ENCODE measurements at regions not wholly inside any gene's neighbourhood (a gene's known extent, or its start where the extent isn't known, plus 50 kb on each side); places are given as distances from the start of the nearest gene placed in this dataset.

DNA sequence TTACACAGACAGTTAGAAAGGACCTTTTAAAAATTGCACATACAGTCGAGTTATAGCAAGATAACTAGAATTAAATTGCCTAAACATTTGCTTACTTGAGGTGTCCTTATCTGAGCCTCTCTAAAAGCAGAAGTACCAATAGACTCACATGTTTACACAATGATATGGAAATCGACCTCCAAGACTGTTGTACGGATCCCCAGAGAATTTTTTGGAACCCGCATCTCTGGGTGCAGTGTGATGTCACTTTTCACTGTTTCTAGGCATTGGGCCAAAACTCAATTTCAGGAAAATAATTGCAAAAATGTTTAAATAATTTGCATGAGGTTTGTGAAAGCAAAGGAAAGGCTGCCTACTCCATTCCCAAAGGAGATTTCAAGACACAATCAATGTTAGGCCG is 63.1 kb upstream of the ATG10 start:
- no peaks in the 10 kb centered on the region for H3K27me3 ChIP-seq (ENCODE audit: insufficient read depth, poor library complexity, severe bottlenecking)
- no peak overlapping the region for H3K27ac ChIP-seq (replicated peaks)
- TF ChIP-seq, protein P1, sequence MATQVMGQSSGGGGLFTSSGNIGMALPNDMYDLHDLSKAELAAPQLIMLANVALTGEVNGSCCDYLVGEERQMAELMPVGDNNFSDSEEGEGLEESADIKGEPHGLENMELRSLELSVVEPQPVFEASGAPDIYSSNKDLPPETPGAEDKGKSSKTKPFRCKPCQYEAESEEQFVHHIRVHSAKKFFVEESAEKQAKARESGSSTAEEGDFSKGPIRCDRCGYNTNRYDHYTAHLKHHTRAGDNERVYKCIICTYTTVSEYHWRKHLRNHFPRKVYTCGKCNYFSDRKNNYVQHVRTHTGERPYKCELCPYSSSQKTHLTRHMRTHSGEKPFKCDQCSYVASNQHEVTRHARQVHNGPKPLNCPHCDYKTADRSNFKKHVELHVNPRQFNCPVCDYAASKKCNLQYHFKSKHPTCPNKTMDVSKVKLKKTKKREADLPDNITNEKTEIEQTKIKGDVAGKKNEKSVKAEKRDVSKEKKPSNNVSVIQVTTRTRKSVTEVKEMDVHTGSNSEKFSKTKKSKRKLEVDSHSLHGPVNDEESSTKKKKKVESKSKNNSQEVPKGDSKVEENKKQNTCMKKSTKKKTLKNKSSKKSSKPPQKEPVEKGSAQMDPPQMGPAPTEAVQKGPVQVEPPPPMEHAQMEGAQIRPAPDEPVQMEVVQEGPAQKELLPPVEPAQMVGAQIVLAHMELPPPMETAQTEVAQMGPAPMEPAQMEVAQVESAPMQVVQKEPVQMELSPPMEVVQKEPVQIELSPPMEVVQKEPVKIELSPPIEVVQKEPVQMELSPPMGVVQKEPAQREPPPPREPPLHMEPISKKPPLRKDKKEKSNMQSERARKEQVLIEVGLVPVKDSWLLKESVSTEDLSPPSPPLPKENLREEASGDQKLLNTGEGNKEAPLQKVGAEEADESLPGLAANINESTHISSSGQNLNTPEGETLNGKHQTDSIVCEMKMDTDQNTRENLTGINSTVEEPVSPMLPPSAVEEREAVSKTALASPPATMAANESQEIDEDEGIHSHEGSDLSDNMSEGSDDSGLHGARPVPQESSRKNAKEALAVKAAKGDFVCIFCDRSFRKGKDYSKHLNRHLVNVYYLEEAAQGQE (IDR thresholded peaks at IDR 0.05; ENCODE audit: insufficient replicate concordance, low read depth): no peak
- TF ChIP-seq SPI1 (IDR thresholded peaks at IDR 0.05; ENCODE audit: borderline replicate concordance, low read depth) (no peak), CTCF (IDR thresholded peaks at IDR 0.05; ENCODE audit: insufficient read depth, low read length) (no peak), GABPA (IDR thresholded peaks at IDR 0.05; ENCODE audit: low read depth) (no peak), POLR2AphosphoS5 (IDR thresholded peaks at IDR 0.05; ENCODE audit: low read depth) (no peak)
- peak in 1 of 2 experiments; percentile 6 for DNase-seq (ENCODE audit: low read depth in 1 of 2, low spot score in 1 of 2)
- H3K4me3 ChIP-seq (replicated peaks; ENCODE audit: insufficient read depth, low read length): no peak overlapping the region

DNA sequence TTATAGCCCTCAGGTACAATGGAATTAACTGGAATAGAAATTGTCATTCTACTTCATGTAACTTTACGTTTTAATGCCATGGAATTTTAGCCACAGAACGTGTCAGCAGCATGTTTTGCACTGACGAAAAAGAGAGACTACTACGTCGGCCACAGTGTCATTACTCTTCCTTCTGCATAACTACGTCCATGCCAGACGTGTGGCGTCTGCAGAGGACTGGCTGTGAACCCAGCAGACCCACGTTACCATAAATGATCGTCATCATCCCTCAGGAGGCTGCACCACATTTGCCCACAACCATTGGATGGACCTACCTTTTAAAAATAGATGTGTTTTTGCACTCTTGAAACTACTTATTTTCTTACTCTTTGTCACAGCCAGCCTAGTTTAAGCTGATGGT is 63.8 kb upstream of the ATG10 start:
- Histone ChIP-seq H3K27me3 (ENCODE audit: insufficient read depth, poor library complexity, severe bottlenecking) (no peaks in the 10 kb centered on the region), H3K4me3 (replicated peaks; ENCODE audit: insufficient read depth, low read length) (no peak overlapping the region), H3K27ac (replicated peaks) (no peak overlapping the region)
- no peak for TF ChIP-seq CTCF (IDR thresholded peaks at IDR 0.05; ENCODE audit: insufficient read depth, low read length)
- no peak for TF ChIP-seq GABPA (IDR thresholded peaks at IDR 0.05; ENCODE audit: low read depth)
- TF ChIP-seq, protein P1 (IDR thresholded peaks at IDR 0.05; ENCODE audit: insufficient replicate concordance, low read depth): no peak
- TF ChIP-seq POLR2AphosphoS5 (IDR thresholded peaks at IDR 0.05; ENCODE audit: low read depth): no peak
- no peak for TF ChIP-seq SPI1 (IDR thresholded peaks at IDR 0.05; ENCODE audit: borderline replicate concordance, low read depth)
- DNase-seq (ENCODE audit: low read depth in 1 of 2, low spot score in 1 of 2): no peak

DNA sequence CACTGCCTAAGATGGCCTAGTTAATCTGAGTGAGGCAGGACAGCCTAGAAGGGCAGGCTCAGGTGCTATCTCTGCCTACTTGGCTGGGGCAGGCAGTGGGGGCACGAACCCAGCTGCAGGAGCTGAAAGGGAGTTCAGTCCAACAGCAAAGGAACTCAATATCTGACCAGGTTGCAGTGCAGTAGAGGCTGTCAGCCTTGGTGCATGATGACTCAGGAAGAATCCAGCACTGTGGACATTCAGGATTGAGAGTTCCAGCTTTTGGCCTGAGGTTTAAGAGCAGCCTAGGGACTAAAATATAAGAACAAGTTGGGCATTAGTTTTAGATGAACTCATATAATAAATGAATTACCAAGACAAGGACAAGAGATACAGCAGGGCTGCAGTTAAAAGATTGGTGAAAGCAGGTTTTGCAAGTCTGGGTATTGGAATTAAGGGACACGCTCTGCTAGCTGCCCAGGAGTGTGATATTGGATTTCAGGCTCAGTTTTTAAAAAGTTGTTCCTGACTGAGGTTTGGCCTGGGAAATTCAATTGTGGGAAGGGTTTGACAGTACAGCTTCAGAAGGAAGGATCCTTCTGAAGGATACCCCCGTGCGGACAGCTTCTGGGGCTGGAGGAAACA is 64.7 kb upstream of the ATG10 start:
- no peak overlapping the region for H3K27ac ChIP-seq (replicated peaks)
- no peak for DNase-seq (ENCODE audit: low read depth in 1 of 2, low spot score in 1 of 2)
- no peak for TF ChIP-seq POLR2AphosphoS5 (IDR thresholded peaks at IDR 0.05; ENCODE audit: low read depth)
- TF ChIP-seq SPI1 (IDR thresholded peaks at IDR 0.05; ENCODE audit: borderline replicate concordance, low read depth): no peak
- TF ChIP-seq, protein P1 (IDR thresholded peaks at IDR 0.05; ENCODE audit: insufficient replicate concordance, low read depth): no peak
- no peak for TF ChIP-seq GABPA (IDR thresholded peaks at IDR 0.05; ENCODE audit: low read depth)
- no peak for TF ChIP-seq CTCF (IDR thresholded peaks at IDR 0.05; ENCODE audit: insufficient read depth, low read length)
- H3K4me3 ChIP-seq (replicated peaks; ENCODE audit: insufficient read depth, low read length): no peak overlapping the region
- H3K27me3 ChIP-seq (ENCODE audit: insufficient read depth, poor library complexity, severe bottlenecking): no peaks in the 10 kb centered on the region
